Caki2 (cell line): ENCODE measurements at regions not wholly inside any gene's neighbourhood (a gene's known extent, or its start where the extent isn't known, plus 50 kb on each side); places are given as distances from the start of the nearest gene placed in this dataset.
"Not testable (repeated sequence)": the region's sequence is repeated elsewhere in the genome, so short reads cannot be mapped to it uniquely, and the experiment has no call there.

Source experiments
- DNase-seq: peaks from one replicate; pipeline ENCODE4 v3.0.0-alpha.2; 2015; ENCODE audit warnings: low read depth
- in situ Hi-C: cut with HindIII; loops from 2 replicates; pipeline ENCODE4 v1.10.0; 2016; ENCODE audit warnings: low sequenced_read_pairs, low pct_unique_long_range_greater_than_20kb, mixed read lengths

- in situ Hi-C loops, result no loop called here
- DNase-seq, result no peak
These were observed 857.4 kb upstream of the NDST4 start for GRCh38 chr4:115970859-115971258.

- in situ Hi-C loops, result no loop called here
- no peak for DNase-seq
These were observed 856.3 kb upstream of the NDST4 start for GRCh38 chr4:115969756-115970155.

- DNase-seq, result no peak
- in situ Hi-C loops, result no loop called here
These were observed 852.2 kb upstream of the NDST4 start for GRCh38 chr4:115965588-115965987.

- in situ Hi-C loops, DNase-seq: not testable (repeated sequence)
These were observed 842.8 kb upstream of the NDST4 start for GRCh38 chr4:115956054-115956796.

- DNase-seq, result no peak
- in situ Hi-C loops, result no loop called here
These were observed 837.4 kb upstream of the NDST4 start for GRCh38 chr4:115950806-115951205.

GRCh38 chr4:115949974-115950743 is 836.7 kb upstream of the NDST4 start:
- in situ Hi-C loops, DNase-seq: not testable (repeated sequence)

- no peak for DNase-seq
- in situ Hi-C loops, result no loop called here
These were observed 831.6 kb upstream of the NDST4 start for GRCh38 chr4:115945026-115945425.

GRCh38 chr4:115944146-115944905 is 830.9 kb upstream of the NDST4 start:
- no peak for DNase-seq
- in situ Hi-C loops, result no loop called here

- in situ Hi-C loops, result no loop called here
- no peak for DNase-seq
These were observed 825.5 kb upstream of the NDST4 start for GRCh38 chr4:115938764-115939443.

GRCh38 chr4:115929373-115929772 is 816.0 kb upstream of the NDST4 start:
- no peak for DNase-seq
- in situ Hi-C loops, result no loop called here

- DNase-seq, result no peak
- in situ Hi-C loops, result no loop called here
These were observed 814.0 kb upstream of the NDST4 start for GRCh38 chr4:115927382-115927781.

- DNase-seq, result no peak
- in situ Hi-C loops, result no loop called here
These were observed 809.7 kb upstream of the NDST4 start for GRCh38 chr4:115923152-115923551.

GRCh38 chr4:115920637-115921036 is 807.2 kb upstream of the NDST4 start:
- in situ Hi-C loops, result no loop called here
- no peak for DNase-seq

- no peak for DNase-seq
- in situ Hi-C loops, result no loop called here
These were observed 804.7 kb upstream of the NDST4 start for GRCh38 chr4:115918149-115918548.

- no peak for DNase-seq
- in situ Hi-C loops, result no loop called here
These were observed 793.0 kb upstream of the NDST4 start for GRCh38 chr4:115906428-115906827.

- DNase-seq, result no peak
- in situ Hi-C loops, result no loop called here
These were observed 770.4 kb upstream of the NDST4 start for GRCh38 chr4:115883847-115884246.

- DNase-seq, result no peak
- in situ Hi-C loops, result no loop called here
These were observed 769.8 kb upstream of the NDST4 start for GRCh38 chr4:115883231-115883630.

- in situ Hi-C loops, result no loop called here
- no peak for DNase-seq
These were observed 759.6 kb upstream of the NDST4 start for GRCh38 chr4:115873048-115873447.

GRCh38 chr4:115871596-115871995 is 758.2 kb upstream of the NDST4 start:
- no peak for DNase-seq
- in situ Hi-C loops, result no loop called here
